ENCODE measurements at regions not wholly inside any gene's neighbourhood (a gene's known extent, or its start where the extent isn't known, plus 50 kb on each side); places are given as distances from the start of the nearest gene placed in this dataset.

- no peaks in the 10 kb centered on the region for H3K9me3 ChIP-seq
- H3K27me3 ChIP-seq = no peaks in the 10 kb centered on the region
- no peaks in the 10 kb centered on the region for H3K36me3 ChIP-seq
- TF ChIP-seq POLR2AphosphoS5 (IDR thresholded peaks at IDR 0.05) (no peak), POLR2A (IDR thresholded peaks at IDR 0.05) (no peak), CTCF (IDR thresholded peaks at IDR 0.05) (no peak), EP300 (IDR thresholded peaks at IDR 0.05; ENCODE audit: low read depth) (no peak)
- H3K4me3 ChIP-seq = no peak overlapping the region
- no peak overlapping the region for H3K27ac ChIP-seq
- DNase-seq = no peak
- WGBS, 2 donors (ENCODE audit: low coverage in 1 of 2) = 81 to 100% methylated on average over 1 to 2 of the region's 2 CpGs
- intact Hi-C loops (cut with DNase I; ENCODE audit: low total_unique reads) = no loop called here
- H3K4me1 ChIP-seq = peaks cover 0 to 4% (median 0%) of the 10 kb centered on the region in 4 donors
- in situ Hi-C loops (cut with MboI; ENCODE audit: low pct_ligation_motif_present in 1 of 4, low pct_unique_long_range_greater_than_20kb in 1 of 4, low sequenced_read_pairs in 3 of 4) = no loop called here
These were observed 262.2 kb downstream of the MRTFB start for GRCh38 chr16:14333361-14333760.

- WGBS, 2 donors (ENCODE audit: low coverage in 1 of 2) = 80 to 88% methylated on average over 1 to 2 of the region's 2 CpGs
- Histone ChIP-seq H3K4me3 (no peak overlapping the region), H3K36me3 (no peaks in the 10 kb centered on the region), H3K27me3 (no peaks in the 10 kb centered on the region), H3K9me3 (no peaks in the 10 kb centered on the region), H3K27ac (no peak overlapping the region), H3K4me1 (peaks cover 0 to under 1% (median 0%) of the 10 kb centered on the region in 4 donors)
- DNase-seq = no peak
- in situ Hi-C loops (cut with MboI; ENCODE audit: low pct_ligation_motif_present in 1 of 4, low pct_unique_long_range_greater_than_20kb in 1 of 4, low sequenced_read_pairs in 3 of 4) (no loop called here), intact Hi-C loops (cut with DNase I; ENCODE audit: low total_unique reads) (no loop called here)
- TF ChIP-seq POLR2AphosphoS5 (IDR thresholded peaks at IDR 0.05) (no peak), POLR2A (IDR thresholded peaks at IDR 0.05) (no peak), EP300 (IDR thresholded peaks at IDR 0.05; ENCODE audit: low read depth) (no peak), CTCF (IDR thresholded peaks at IDR 0.05) (no peak)
These were observed 259.9 kb downstream of the MRTFB start for GRCh38 chr16:14331020-14331419.

GRCh38 chr16:14329727-14330350 lies 258.7 kb downstream of the MRTFB start:
- intact Hi-C loops (cut with DNase I; ENCODE audit: low total_unique reads) = no loop called here
- in situ Hi-C loops (cut with MboI; ENCODE audit: low pct_ligation_motif_present in 1 of 4, low pct_unique_long_range_greater_than_20kb in 1 of 4, low sequenced_read_pairs in 3 of 4) = no loop called here
- no peaks in the 10 kb centered on the region for H3K36me3 ChIP-seq
- no peak overlapping the region for H3K27ac ChIP-seq
- WGBS, 2 donors (ENCODE audit: low coverage in 1 of 2) = 85 to 88% methylated on average over 3 of the region's 3 CpGs
- H3K4me3 ChIP-seq = no peak overlapping the region
- no peaks in the 10 kb centered on the region for H3K27me3 ChIP-seq
- H3K9me3 ChIP-seq = no peaks in the 10 kb centered on the region
- H3K4me1 ChIP-seq = peaks cover 0 to 5% (median 1%) of the 10 kb centered on the region in 4 donors
- no peak for TF ChIP-seq POLR2A (IDR thresholded peaks at IDR 0.05)
- no peak for TF ChIP-seq EP300 (IDR thresholded peaks at IDR 0.05; ENCODE audit: low read depth)
- no peak for TF ChIP-seq CTCF (IDR thresholded peaks at IDR 0.05)
- TF ChIP-seq POLR2AphosphoS5 (IDR thresholded peaks at IDR 0.05) = no peak
- no peak for DNase-seq

GRCh38 chr16:14325502-14326401 lies 254.6 kb downstream of the MRTFB start:
- Histone ChIP-seq H3K4me3 (no peak overlapping the region), H3K27me3 (no peaks in the 10 kb centered on the region), H3K36me3 (no peaks in the 10 kb centered on the region), H3K27ac (no peak overlapping the region), H3K4me1 (peaks cover 0 to 5% (median 1%) of the 10 kb centered on the region in 4 donors), H3K9me3 (no peaks in the 10 kb centered on the region)
- 74 to 82% methylated on average over 10 to 16 of the region's 16 CpGs for WGBS, 2 donors (ENCODE audit: low coverage in 1 of 2)
- intact Hi-C loops (cut with DNase I; ENCODE audit: low total_unique reads) (no loop called here), in situ Hi-C loops (cut with MboI; ENCODE audit: low pct_ligation_motif_present in 1 of 4, low pct_unique_long_range_greater_than_20kb in 1 of 4, low sequenced_read_pairs in 3 of 4) (no loop called here)
- TF ChIP-seq EP300 (IDR thresholded peaks at IDR 0.05; ENCODE audit: low read depth) (no peak), POLR2AphosphoS5 (IDR thresholded peaks at IDR 0.05) (no peak), CTCF (IDR thresholded peaks at IDR 0.05) (no peak), POLR2A (IDR thresholded peaks at IDR 0.05) (no peak)
- DNase-seq = no peak

Measured in transverse colon (tissue), 4 donors.